ENCODE measurements at regions not wholly inside any gene's neighbourhood (a gene's known extent, or its start where the extent isn't known, plus 50 kb on each side); places are given as distances from the start of the nearest gene placed in this dataset.

- no peak for TF ChIP-seq SIN3A (IDR thresholded peaks at IDR 0.05; ENCODE audit: borderline replicate concordance, insufficient read depth, low read depth, low read length)
- TF ChIP-seq TCF7L2 (IDR thresholded peaks at IDR 0.05; ENCODE audit: low read depth, low read length): no peak
- TF ChIP-seq REST (IDR thresholded peaks at IDR 0.05; ENCODE audit: insufficient read depth in 1 of 2, low read depth in 2 of 2, low read length in 1 of 2): no peak
- TF ChIP-seq POLR2AphosphoS5 (IDR thresholded peaks at IDR 0.05; ENCODE audit: low read depth, low read length): no peak
- TF ChIP-seq CTCF (IDR thresholded peaks at IDR 0.05): no peak
- Histone ChIP-seq H3K36me3 (ENCODE audit: control insufficient read depth, insufficient read depth, low read length) (no peaks in the 10 kb centered on the region), H3K9me3 (ENCODE audit: control insufficient read depth, insufficient read depth, low read depth, low read length) (no peaks in the 10 kb centered on the region; the same call in 1 of the 2 replicates), H3K27me3 (ENCODE audit: control insufficient read depth, insufficient read depth, low read length) (no peaks in the 10 kb centered on the region), H3K4me3 (ENCODE audit: low read depth in 2 of 2, low read length in 2 of 2) (no peak overlapping the region), H3K4me1 (ENCODE audit: control insufficient read depth, insufficient read depth, low read length) (no peaks in the 10 kb centered on the region), H3K27ac (ENCODE audit: low read length) (no peak overlapping the region)
- intact Hi-C loops (cut with micrococcal nuclease; ENCODE audit: unreplicated experiment) (no loop called here), in situ Hi-C loops (cut with HindIII; ENCODE audit: low pct_unique_long_range_greater_than_20kb, low sequenced_read_pairs) (no loop called here)
- POLR2A ChIA-PET: no interaction called here
- CTCF ChIA-PET: no interaction called here
- BruUV-seq (replicated peaks): no TSS peak
- ATAC-seq: no peak
- DNase-seq (ENCODE audit: low read depth, low spot score): no peak
Measured at GRCh38 chr11:121800240-121800639, 315.8 kb downstream of the BLID start.

GRCh38 chr11:121797496-121797895 lies 318.5 kb downstream of the BLID start:
- no peak for ATAC-seq
- DNase-seq (ENCODE audit: low read depth, low spot score): no peak
- Histone ChIP-seq H3K27me3 (ENCODE audit: control insufficient read depth, insufficient read depth, low read length) (no peaks in the 10 kb centered on the region), H3K4me1 (ENCODE audit: control insufficient read depth, insufficient read depth, low read length) (no peaks in the 10 kb centered on the region), H3K9me3 (ENCODE audit: control insufficient read depth, insufficient read depth, low read depth, low read length) (no peaks in the 10 kb centered on the region; the same call in 1 of the 2 replicates), H3K36me3 (ENCODE audit: control insufficient read depth, insufficient read depth, low read length) (no peaks in the 10 kb centered on the region), H3K27ac (ENCODE audit: low read length) (no peak overlapping the region), H3K4me3 (ENCODE audit: low read depth in 2 of 2, low read length in 2 of 2) (no peak overlapping the region)
- no peak for TF ChIP-seq REST (IDR thresholded peaks at IDR 0.05; ENCODE audit: insufficient read depth in 1 of 2, low read depth in 2 of 2, low read length in 1 of 2)
- no peak for TF ChIP-seq TCF7L2 (IDR thresholded peaks at IDR 0.05; ENCODE audit: low read depth, low read length)
- no peak for TF ChIP-seq POLR2AphosphoS5 (IDR thresholded peaks at IDR 0.05; ENCODE audit: low read depth, low read length)
- TF ChIP-seq SIN3A (IDR thresholded peaks at IDR 0.05; ENCODE audit: borderline replicate concordance, insufficient read depth, low read depth, low read length): no peak
- TF ChIP-seq CTCF (IDR thresholded peaks at IDR 0.05): no peak
- POLR2A ChIA-PET: no interaction called here
- intact Hi-C loops (cut with micrococcal nuclease; ENCODE audit: unreplicated experiment): no loop called here
- in situ Hi-C loops (cut with HindIII; ENCODE audit: low pct_unique_long_range_greater_than_20kb, low sequenced_read_pairs): no loop called here
- BruUV-seq (replicated peaks): no TSS peak
- CTCF ChIA-PET: no interaction called here

Measured in Panc1 (cell line).